HFF-Myc (cell line): ENCODE measurements at regions not wholly inside any gene's neighbourhood (a gene's known extent, or its start where the extent isn't known, plus 50 kb on each side); places are given as distances from the start of the nearest gene placed in this dataset.

Source experiments
- DNase-seq: peaks from one replicate; pipeline ENCODE4 v3.0.0-alpha.2; 2011; ENCODE audit warnings: low read depth; ENCODE audit errors: extremely low read depth
- H3K4me3 ChIP-seq: replicated peaks from 2 replicates; pipeline ENCODE4 v1.5.1; 2011; ENCODE audit warnings: low read depth, mild to moderate bottlenecking, control low read depth, low read length
- CTCF ChIP-seq: IDR thresholded peaks from 2 replicates; pipeline ENCODE4 v1.5.1; 2012; ENCODE audit warnings: mild to moderate bottlenecking, low read depth, low read length, control low read depth; ENCODE audit errors: missing control alignments

DNA sequence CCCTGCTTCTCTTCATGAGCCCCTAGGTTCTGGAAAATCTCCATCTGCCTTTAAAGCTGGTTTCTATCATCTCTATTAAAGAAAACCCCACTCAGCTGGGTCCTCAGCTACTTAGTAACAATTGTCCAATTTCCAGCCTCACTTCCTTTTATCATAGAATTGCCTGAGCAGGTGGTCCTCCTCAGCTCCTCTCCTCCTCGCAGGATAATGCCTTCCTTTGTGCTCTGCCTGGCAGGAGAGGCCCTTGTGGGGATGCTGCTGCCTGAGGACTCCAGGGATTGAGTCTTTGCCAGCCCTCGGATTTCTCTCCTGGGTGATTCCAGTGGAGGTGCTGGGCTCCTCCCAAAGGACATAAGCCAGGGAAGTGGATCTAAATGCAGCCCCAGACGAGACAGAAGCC lies 448.3 kb downstream of the INSC start:
- no peak for DNase-seq
- TF ChIP-seq CTCF, result no peak
- no peak overlapping the region for H3K4me3 ChIP-seq

DNA sequence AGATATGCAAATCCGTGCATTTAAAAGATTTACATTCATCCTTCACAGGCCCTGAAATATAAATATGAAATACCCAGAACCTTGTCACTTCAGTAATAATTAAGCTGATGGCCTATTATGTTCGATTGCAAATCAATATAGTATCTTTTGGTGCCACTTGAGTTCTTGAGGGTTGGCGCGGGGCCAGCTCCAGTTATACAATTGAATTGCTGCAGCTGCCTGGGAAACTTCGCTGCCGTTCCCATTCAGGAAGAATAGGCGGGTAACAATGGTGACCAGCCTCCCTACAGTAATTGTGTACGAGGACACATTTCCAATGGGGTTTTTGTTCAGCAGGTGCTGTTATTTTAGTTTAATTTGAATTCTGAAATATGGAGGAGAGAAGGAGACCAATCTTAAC lies 451.2 kb downstream of the INSC start:
- no peak for TF ChIP-seq CTCF
- H3K4me3 ChIP-seq, result no peak overlapping the region
- DNase-seq, result no peak

DNA sequence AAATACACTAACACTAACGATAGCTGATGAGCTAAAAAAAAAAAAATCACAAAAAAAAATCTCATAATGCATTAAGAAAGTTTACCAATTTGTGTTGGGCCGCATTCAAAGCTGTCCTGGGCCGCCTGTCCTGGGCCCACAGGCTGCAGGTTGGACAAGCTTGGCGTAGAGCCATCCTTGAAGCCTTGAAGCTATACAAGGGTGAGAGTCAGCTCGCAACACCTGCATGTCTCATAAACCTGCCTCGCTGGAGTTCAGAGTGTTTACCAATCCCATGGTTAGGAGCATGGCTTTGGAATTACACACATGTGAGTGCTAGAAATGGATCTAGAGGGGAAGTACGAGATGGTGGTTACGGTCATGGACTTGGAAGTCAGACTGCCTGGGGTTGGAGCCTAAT lies 453.7 kb downstream of the INSC start:
- no peak for TF ChIP-seq CTCF
- no peak for DNase-seq

GRCh38 chr11:15569305-15570025 lies 454.7 kb downstream of the INSC start:
- no peak overlapping the region for H3K4me3 ChIP-seq
- no peak for DNase-seq
- TF ChIP-seq CTCF, result no peak

More for the DNA sequence above, 453.7 kb downstream of the INSC start:
- no peak overlapping the region for H3K4me3 ChIP-seq

DNA sequence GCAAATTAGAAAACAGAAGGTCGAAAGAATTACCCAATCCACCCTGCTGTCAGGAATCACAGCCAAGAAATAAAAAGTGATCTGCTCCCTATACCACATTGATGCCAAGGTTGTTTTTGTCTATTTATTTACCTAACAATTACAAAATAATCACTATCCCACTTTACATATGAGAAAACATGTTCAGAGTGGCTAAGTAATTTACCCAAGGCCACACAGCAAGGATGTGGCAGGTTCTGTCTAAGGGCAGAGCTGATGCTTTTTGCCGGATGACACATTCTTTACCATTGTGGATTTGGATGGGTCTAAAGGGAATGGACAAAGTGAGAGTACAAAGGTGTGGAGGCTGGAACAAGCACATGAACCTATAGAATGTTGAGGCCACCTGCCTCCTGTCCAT lies 460.7 kb downstream of the INSC start:
- H3K4me3 ChIP-seq, result no peak overlapping the region
- no peak for DNase-seq
- no peak for TF ChIP-seq CTCF

DNA sequence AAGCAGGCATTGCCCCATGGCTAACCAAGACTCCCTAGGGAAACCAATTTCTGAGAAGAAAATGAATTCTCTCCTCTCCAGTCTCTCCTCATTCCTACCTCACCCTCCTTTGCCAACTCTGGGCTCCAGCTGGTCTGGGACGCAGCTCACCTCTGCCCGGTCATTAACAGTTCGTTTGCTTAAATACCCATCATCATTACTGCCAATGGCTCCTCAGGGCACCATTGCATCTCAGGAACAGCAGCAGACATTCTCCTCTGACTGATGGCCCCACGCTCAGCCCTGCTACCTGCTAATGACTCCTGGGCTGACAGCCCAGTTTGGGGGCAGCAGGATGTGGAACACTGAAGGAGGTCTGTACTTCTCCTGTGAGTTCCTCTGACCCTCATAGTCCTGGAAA lies 462.0 kb downstream of the INSC start:
- TF ChIP-seq CTCF, result no peak
- H3K4me3 ChIP-seq, result no peak overlapping the region
- no peak for DNase-seq

- DNase-seq, result no peak
- H3K4me3 ChIP-seq, result no peak overlapping the region
- no peak for TF ChIP-seq CTCF
Measured at GRCh38 chr11:15577519-15577918, 462.8 kb downstream of the INSC start.
